ENCODE measurements at regions not wholly inside any gene's neighbourhood (a gene's known extent, or its start where the extent isn't known, plus 50 kb on each side); places are given as distances from the start of the nearest gene placed in this dataset.

DNA sequence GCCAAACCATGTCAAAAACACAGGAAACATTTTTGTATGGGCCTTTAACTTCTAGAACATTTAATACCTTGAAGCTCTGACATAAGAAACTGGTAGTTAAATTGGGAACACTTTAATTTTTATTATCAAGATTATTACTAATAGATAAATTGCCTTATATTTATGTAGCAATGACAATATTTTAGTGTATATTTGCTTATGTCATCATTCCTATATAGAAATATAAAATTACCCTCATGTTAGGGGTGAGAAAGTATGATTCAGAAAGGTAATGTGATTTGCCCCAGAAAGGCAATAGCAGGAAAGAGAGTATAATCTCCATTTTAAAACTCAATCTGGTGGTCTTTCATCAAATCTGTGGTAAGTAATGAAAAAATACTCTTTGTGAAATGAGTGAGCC is 147.4 kb downstream of the IL15 start:
- no peak for DNase-seq (ENCODE audit: low read depth, low spot score)

DNA sequence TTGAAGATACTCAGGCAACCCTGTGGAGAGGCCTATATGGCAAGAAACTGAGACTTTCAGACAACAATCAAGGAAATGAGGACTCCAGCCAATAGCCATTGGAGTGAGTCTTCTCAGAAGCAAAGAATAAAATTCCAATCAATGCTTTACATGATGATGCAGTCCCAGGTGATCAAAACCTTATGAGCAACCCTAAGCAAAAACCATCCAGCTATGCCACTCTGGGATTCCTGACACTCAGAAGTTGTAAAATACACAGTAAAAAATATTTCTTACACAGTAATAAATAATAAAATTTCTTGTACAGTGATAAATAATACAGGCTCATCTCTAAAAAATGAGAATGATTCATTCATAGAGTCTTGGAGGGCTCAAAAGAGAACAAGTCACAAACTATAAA is 150.6 kb downstream of the IL15 start:
- DNase-seq (ENCODE audit: low read depth, low spot score) = no peak

GRCh38 chr4:141788169-141788915 is 152.0 kb downstream of the IL15 start:
- no peak for DNase-seq (ENCODE audit: low read depth, low spot score)

GRCh38 chr4:141789716-141790115 is 153.3 kb downstream of the IL15 start:
- DNase-seq (ENCODE audit: low read depth, low spot score) = no peak

GRCh38 chr4:141792164-141792563 is 155.8 kb downstream of the IL15 start:
- DNase-seq (ENCODE audit: low read depth, low spot score) = no peak

DNA sequence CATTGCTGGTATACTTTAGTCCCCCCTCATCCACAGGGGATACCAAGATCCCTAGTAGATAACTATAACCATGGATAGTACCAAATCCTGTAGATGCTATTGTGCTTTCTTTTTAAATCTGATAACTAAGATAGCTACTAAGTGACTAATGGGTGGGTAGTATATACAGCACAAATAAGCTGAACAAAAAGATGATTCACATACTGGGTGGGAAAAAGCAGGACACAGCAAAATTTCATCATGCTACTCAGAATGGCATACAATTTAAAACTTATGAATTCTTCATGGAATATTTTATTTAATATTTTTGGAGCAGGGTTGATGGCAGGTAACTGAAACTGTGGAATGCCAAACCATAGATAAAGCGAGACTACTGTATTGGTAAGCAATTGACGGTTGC is 161.6 kb downstream of the IL15 start:
- no peak for DNase-seq (ENCODE audit: low read depth, low spot score)

DNA sequence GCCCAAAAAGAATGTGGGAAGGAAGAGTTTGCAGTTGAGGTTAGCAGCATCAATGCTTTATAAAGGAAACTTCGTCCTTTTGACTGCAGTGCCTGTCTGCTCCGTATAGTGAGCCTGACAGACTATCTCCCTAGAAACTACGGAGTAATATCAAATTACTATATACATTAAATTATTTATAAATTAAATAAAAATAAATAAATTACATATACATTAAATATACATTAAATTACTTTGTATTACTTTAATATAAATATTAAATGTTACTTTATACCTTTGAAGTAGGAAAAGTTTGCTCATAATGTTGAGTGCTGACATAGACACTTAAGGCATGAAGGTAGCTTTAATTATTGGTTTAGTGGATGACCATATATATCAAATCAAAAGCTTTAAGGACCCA is 165.2 kb downstream of the IL15 start:
- DNase-seq (ENCODE audit: low read depth, low spot score) = no peak

DNA sequence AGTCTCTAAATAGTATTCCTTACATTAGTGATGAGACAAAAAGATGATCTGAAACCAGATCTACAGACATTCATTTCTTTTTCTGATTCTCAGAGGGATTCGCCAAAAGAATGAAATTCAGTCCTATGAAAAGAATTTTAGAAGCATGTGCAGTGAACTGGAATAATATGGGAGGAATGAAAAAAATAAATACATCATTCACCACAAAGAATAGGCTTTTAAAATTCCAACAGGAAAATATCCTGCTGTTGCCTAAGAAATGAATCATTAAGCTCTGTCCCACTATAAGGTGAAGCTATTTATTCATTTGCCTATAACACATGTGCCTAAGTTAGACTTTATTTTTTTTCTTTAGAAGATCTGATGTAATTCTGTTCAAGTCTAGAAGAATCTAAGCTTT is 165.9 kb downstream of the IL15 start:
- DNase-seq (ENCODE audit: low read depth, low spot score) = no peak

DNA sequence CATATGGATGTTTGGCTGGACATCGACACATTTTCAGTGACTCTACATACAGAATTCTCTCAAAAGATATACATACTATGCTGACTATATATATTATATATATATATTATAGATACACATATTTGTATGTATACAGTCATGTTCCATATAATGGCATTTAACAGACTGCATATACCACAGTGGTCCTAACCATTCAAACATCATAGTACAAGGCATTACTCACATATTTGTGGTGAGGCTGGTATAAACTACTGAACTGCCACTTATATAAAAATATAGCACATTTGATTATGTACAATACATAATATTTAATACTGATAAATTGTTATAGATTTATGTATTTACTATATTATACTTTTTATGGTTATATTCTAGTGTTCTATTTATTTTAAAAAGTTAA is 168.5 kb downstream of the IL15 start:
- no peak for DNase-seq (ENCODE audit: low read depth, low spot score)

- no peak for DNase-seq (ENCODE audit: low read depth, low spot score)
Observed at GRCh38 chr4:141807103-141807891, 170.9 kb downstream of the IL15 start.

DNA sequence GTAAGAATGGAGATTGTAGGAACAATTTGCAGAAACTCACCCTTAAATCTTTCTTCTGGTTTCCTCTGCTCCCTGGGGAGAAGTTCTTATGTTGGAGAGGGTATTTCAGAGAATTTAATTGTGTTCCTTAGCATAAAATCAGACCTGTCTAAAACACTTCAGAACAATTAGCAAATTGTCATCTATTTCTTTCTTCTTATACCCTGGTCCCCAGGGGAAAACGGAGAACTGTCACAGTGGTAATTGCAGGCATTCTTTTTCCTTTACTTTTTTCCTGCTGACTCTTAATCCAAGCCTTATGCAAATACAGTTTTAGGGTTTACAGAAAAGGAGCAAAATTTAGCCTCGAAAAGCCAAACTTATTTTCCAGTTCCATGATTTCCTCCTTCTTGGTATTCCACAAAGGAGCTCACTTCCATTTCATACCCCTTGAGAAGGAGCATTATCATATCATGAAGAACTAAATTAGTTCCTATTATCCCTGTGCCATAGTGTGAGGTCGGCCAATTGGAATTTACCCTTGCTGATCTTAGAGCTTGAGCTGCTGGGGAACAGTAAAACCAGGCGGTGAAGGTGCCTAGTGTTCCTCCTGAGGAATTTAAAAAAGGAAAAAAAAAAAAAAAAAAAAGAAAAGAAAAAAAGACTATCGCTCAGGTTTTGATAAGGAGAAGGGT is 173.8 kb downstream of the IL15 start:
- DNase-seq (ENCODE audit: low read depth, low spot score) = no peak

- DNase-seq (ENCODE audit: low read depth, low spot score) = no peak
Observed at GRCh38 chr4:141810712-141811375, 174.5 kb downstream of the IL15 start.

DNA sequence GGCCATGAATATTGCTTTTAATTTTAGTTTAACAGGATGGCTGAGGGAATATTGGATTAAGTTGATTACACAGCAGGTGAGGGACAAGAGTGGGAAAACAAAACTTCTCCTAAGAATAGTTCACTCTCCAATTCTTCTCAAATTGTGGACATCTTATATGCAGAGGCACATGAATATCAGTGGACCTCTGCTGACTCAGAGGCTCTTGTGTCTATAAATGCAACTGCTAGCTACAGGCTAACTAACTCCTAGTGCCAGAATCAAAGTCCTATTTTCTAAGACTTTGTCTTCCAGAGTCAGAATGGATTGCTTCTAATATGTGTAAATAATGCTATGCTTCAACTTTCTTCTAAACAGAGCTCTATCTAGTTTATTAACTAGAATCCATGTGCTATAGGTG is 175.8 kb downstream of the IL15 start:
- no peak for DNase-seq (ENCODE audit: low read depth, low spot score)

DNA sequence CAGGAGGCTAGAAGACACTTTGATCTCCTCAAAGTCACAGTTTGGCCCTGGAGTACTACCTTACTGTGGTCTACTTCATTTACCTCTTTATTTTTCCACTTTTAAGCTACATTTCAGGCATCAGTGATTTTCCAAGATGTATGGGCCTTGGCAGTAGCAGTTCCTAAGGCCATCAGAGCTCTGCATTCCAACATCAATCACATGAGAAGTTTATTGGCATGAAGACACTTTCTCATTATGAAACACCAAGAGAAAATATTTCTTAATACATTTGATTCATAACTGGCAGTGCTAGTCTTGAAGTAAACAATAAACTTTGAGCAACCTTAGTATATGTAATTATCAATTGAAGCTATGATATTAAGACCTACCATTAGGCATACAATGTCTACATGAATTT is 178.1 kb downstream of the IL15 start:
- no peak for DNase-seq (ENCODE audit: low read depth, low spot score)

DNA sequence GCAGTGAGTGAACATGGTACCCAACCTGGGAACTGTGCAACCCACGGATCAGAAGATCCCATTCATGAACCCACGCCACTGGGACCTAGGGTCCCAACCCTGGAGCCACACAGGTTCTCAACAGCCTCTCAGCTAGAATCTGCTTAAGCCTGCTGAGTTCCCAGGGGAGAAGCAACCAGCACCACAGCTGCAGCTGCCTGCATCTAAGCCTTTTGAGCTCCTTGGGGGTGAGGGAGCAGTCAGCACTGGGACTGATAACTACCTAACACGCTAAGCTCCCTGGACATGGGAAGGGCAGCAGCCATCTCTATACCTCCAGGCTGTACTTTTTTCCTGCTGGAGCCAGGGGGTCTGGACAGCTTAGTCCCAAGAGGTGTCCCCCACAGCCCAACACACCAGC is 179.3 kb downstream of the IL15 start:
- DNase-seq (ENCODE audit: low read depth, low spot score) = no peak

GRCh38 chr4:141826260-141826659 is 189.9 kb downstream of the IL15 start:
- DNase-seq (ENCODE audit: low read depth, low spot score) = no peak

DNA sequence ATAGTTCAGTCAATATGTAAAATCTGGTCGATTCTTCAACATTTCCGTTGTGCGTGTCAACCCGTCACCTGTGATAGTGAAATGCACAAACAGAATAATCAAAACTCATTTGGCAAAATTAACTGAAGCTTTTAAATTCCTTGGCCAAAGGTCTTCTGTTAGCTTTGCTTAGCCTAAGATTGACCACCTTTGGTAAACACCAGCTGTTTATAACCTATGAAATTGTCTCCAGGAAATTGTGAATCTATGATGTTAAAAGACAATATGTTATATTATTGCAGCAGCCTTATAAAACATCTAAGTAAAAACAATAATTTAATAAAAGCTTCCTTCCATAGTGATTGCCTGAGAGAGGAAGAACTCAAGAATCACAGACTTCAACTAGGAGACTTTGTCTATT is 196.8 kb downstream of the IL15 start:
- DNase-seq (ENCODE audit: low read depth, low spot score) = no peak

DNA sequence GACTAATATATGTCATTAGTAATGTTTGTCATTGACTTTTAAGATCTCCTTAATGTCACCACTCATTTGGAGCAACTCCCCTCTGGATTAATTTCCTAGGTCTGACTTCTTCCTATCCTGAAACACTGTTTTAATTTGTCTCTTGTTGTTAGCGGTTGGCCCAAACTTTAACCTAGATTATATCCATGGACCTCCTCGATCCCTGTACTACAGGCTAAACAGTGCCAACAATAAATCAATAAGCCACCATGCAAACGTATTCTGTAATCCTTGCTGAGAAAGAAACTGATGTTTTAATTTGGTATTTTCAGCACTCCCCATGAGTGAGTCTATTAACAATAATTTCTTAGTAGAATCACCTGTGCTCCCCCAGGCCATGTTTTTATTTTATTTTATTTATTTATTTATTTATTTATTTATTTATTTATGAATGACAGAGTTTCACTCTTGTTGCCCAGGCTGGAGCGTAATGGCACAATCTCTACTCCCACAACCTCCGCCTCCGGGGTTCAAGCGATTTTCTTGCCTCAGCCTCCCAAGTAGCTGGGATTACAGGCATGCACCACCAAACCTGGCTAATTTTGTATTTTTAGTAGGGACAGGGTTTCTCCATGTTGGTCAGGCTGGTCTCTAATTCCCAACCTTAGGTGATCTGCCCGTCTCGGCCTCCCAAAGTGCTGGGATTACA is 204.1 kb downstream of the IL15 start:
- no peak for DNase-seq (ENCODE audit: low read depth, low spot score)

- DNase-seq (ENCODE audit: low read depth, low spot score) = no peak
Observed at GRCh38 chr4:141843136-141843535, 206.8 kb downstream of the IL15 start.

DNA sequence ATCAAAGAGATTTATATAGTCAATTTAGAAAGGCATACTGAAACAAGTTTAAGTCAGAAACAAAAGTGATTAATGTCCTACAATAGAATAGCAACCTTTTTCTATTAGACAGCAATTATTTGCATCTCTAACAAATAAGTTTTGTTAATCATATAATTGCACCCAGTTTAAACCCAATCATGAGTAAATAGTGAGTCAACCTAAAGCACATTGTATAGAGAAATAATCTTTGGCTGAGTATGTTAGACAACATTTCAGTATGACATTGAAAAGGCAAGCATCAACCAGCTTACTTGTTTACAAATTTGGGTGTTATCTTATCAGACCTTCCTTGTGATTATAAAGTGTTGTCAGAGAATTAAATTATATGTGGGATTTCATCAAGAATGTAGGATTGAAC is 209.5 kb downstream of the IL15 start:
- DNase-seq (ENCODE audit: low read depth, low spot score) = no peak

DNA sequence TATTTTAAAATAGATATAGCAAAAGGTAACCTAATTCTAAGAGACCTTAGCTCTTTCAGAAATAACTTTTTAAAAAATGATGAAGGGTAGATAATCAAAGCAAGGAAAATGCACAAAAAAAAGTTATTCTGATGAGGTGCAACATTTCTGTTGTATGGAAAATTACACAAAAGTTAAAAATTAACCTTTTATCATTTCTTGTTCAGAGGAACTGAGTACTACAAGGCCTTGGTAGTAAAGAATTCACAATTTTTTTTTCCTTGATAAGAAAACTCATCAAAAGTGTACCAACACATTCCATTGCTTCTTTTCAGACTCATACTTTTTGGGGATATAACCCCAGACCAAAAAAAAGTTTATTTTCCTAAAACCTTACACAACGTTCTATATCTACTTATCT is 213.0 kb downstream of the IL15 start:
- DNase-seq (ENCODE audit: low read depth, low spot score) = no peak

GRCh38 chr4:141849778-141850177 is 213.4 kb downstream of the IL15 start:
- DNase-seq (ENCODE audit: low read depth, low spot score) = no peak
